Keratinocyte (primary cell): ENCODE measurements at regions not wholly inside any gene's neighbourhood (a gene's known extent, or its start where the extent isn't known, plus 50 kb on each side); places are given as distances from the start of the nearest gene placed in this dataset.

ENCODE experiments used
- DNase-seq: peaks from one replicate; pipeline ENCODE4 v3.0.0-alpha.2; 2011; ENCODE audit warnings: low read depth, missing footprints, low spot score
- FAIRE-seq: peaks from 2 replicates; lab custom pipeline; 2011; peaks lifted over from hg19 to GRCh38; lab: Jason Lieb, UNC
- H2AFZ ChIP-seq: 2 replicates; pipeline ENCODE4 v1.6.0; 2012; ENCODE audit warnings: low read length, control low read depth, inconsistent platforms; ENCODE audit not compliant: control insufficient read depth
- H3K27ac ChIP-seq: 2 replicates; pipeline ENCODE4 v1.5.1; 2011; ENCODE audit warnings: low read length; ENCODE audit not compliant: control insufficient read depth, insufficient read depth
- H3K27me3 ChIP-seq: 3 replicates; pipeline ENCODE4 v1.6.0; 2011; ENCODE audit warnings: low read length; ENCODE audit not compliant: control insufficient read depth, insufficient read depth; ENCODE audit errors: extremely low read depth
- H3K36me3 ChIP-seq, 2 experiments: 2 replicates in 1 of 2; 3 replicates in 1 of 2; pipeline ENCODE4 v1.5.1; 2011; ENCODE audit warnings: low read length in 2 of 2, mild to moderate bottlenecking in 1 of 2; ENCODE audit not compliant: control insufficient read depth in 2 of 2, insufficient read depth in 2 of 2; ENCODE audit errors: extremely low read depth in 1 of 2
- H3K4me1 ChIP-seq: 3 replicates; pipeline ENCODE4 v1.5.1; 2011; ENCODE audit warnings: low read length; ENCODE audit not compliant: control insufficient read depth, insufficient read depth; ENCODE audit errors: extremely low read depth
- H3K4me2 ChIP-seq: 3 replicates; pipeline ENCODE4 v1.6.0; 2011; ENCODE audit warnings: low read depth, low read length; ENCODE audit not compliant: control insufficient read depth, insufficient read depth; ENCODE audit errors: extremely low read depth
- H3K4me3 ChIP-seq, 3 experiments: fragments of 200-600 bp in 1 of 3; sonication (generic) in 1 of 3; 2 replicates in 2 of 3; 3 replicates in 1 of 3; pipeline ENCODE4 v1.5.1; 2011 to 2016; ENCODE audit warnings: low read length in 3 of 3, mild to moderate bottlenecking in 3 of 3, control low read depth in 2 of 3, inconsistent platforms in 1 of 3, low read depth in 1 of 3, mixed read lengths in 1 of 3, mixed run types in 1 of 3, moderate library complexity in 1 of 3; ENCODE audit not compliant: control insufficient read depth in 2 of 3, insufficient read depth in 2 of 3; ENCODE audit errors: extremely low read depth in 1 of 3
- H3K79me2 ChIP-seq: 2 replicates; pipeline ENCODE4 v1.6.0; 2012; ENCODE audit warnings: low read length; ENCODE audit not compliant: control insufficient read depth, insufficient read depth
- H3K9ac ChIP-seq: 3 replicates; pipeline ENCODE4 v1.6.0; 2011; ENCODE audit warnings: low read length; ENCODE audit not compliant: control insufficient read depth, insufficient read depth; ENCODE audit errors: extremely low read depth
- H3K9me1 ChIP-seq: 3 replicates; pipeline ENCODE4 v1.6.0; 2011; ENCODE audit warnings: low read length; ENCODE audit not compliant: control insufficient read depth, insufficient read depth; ENCODE audit errors: extremely low read depth
- H3K9me3 ChIP-seq: 2 replicates; pipeline ENCODE4 v1.5.1; 2012; ENCODE audit warnings: low read depth, low read length; ENCODE audit not compliant: control insufficient read depth
- H4K20me1 ChIP-seq: 3 replicates; pipeline ENCODE4 v1.6.0; 2011; ENCODE audit warnings: low read length; ENCODE audit not compliant: control insufficient read depth, insufficient read depth; ENCODE audit errors: extremely low read depth
- EZH2 ChIP-seq: IDR thresholded peaks from one replicate; pipeline ENCODE4 v1.6.1; 2012; ENCODE audit warnings: inconsistent platforms, mild to moderate bottlenecking, low read length, moderate library complexity
- dilution Hi-C: fragments of 300-500 bp; cut with MboI; formaldehyde crosslinking; loops from one replicate; pipeline ENCODE4 v1.7.0; 2020; ENCODE audit warnings: low sequenced_read_pairs; ENCODE audit not compliant: extremely low pct_ligation_motif_present
- TF ChIP-seq, protein P1 (sequence below), 3 experiments: IDR thresholded peaks in 1 of 3; conservative IDR thresholded peaks in 1 of 3; optimal IDR thresholded peaks in 1 of 3; 2 replicates in 2 of 3; 3 replicates in 1 of 3; pipeline versions ENCODE3 to v1.5.1; 2011; ENCODE audit warnings: low read length in 3 of 3, mild to moderate bottlenecking in 3 of 3, moderate library complexity in 2 of 3, control low read depth in 1 of 3, inconsistent platforms in 1 of 3; ENCODE audit not compliant: insufficient read depth in 2 of 3; ENCODE audit errors: extremely low read depth in 1 of 3

DNA sequence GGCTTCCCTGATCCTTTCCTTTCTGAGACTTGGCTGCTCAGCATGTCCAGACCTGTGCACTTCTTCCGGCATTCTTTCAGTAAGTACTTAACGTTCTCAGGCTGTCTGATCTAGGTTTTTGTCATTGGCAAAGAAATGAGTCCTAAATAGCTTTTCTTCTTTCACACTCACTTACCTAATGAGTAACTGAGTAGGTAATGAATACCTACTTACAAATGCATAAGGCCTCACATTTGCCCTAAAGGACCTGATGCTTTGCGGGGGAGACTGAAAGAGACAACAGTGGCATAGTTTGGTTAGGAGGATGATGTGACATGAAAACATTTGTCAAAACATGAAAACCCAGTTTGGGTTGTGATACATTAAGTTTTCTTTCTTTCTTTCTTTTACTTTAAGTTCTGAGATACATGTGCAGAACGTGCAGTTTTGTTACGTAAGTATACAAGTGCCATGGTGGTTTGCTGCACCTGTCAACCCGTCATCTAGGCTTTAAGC is 516.7 kb upstream of the CFAP20DC start:
- Histone ChIP-seq H3K4me2 (peak overlapping the region; percentile 11), H3K36me3 (no peaks in the 10 kb centered on the region), H3K9ac (no peak overlapping the region), H3K79me2 (no peaks in the 10 kb centered on the region), H2AFZ (no peak overlapping the region), H3K9me3 (no peaks in the 10 kb centered on the region), H3K9me1 (no peaks in the 10 kb centered on the region), H3K4me3 (no peak overlapping the region), H3K4me1 (peaks cover 31% of the 10 kb centered on the region), H3K27me3 (no peaks in the 10 kb centered on the region), H3K27ac (peak overlapping the region; percentile 65), H4K20me1 (no peaks in the 10 kb centered on the region)
- FAIRE-seq: peak; percentile 96
- dilution Hi-C loops: no loop called here
- no peak for TF ChIP-seq EZH2
- TF ChIP-seq, protein P1, sequence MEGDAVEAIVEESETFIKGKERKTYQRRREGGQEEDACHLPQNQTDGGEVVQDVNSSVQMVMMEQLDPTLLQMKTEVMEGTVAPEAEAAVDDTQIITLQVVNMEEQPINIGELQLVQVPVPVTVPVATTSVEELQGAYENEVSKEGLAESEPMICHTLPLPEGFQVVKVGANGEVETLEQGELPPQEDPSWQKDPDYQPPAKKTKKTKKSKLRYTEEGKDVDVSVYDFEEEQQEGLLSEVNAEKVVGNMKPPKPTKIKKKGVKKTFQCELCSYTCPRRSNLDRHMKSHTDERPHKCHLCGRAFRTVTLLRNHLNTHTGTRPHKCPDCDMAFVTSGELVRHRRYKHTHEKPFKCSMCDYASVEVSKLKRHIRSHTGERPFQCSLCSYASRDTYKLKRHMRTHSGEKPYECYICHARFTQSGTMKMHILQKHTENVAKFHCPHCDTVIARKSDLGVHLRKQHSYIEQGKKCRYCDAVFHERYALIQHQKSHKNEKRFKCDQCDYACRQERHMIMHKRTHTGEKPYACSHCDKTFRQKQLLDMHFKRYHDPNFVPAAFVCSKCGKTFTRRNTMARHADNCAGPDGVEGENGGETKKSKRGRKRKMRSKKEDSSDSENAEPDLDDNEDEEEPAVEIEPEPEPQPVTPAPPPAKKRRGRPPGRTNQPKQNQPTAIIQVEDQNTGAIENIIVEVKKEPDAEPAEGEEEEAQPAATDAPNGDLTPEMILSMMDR (optimal IDR thresholded peaks at IDR 0.05 in 1 of 3, IDR thresholded peaks at IDR 0.05 in 1 of 3, conservative IDR thresholded peaks at IDR 0.05 in 1 of 3; ENCODE audit: extremely low read depth in 1 of 3, insufficient read depth in 2 of 3, low read length in 3 of 3): no peak
- peak; percentile 89 for DNase-seq

- no peaks in the 10 kb centered on the region for H3K27me3 ChIP-seq
- no peak for FAIRE-seq
- dilution Hi-C loops: no loop called here
- H2AFZ ChIP-seq: no peak overlapping the region
- no peaks in the 10 kb centered on the region for H3K36me3 ChIP-seq
- H3K9ac ChIP-seq: no peak overlapping the region
- no peak overlapping the region for H3K4me2 ChIP-seq
- no peaks in the 10 kb centered on the region for H3K9me3 ChIP-seq
- H3K27ac ChIP-seq: no peak overlapping the region
- H3K79me2 ChIP-seq: no peaks in the 10 kb centered on the region
- H4K20me1 ChIP-seq: no peaks in the 10 kb centered on the region
- TF ChIP-seq EZH2: no peak
- TF ChIP-seq, protein P1 (optimal IDR thresholded peaks at IDR 0.05 in 1 of 3, IDR thresholded peaks at IDR 0.05 in 1 of 3, conservative IDR thresholded peaks at IDR 0.05 in 1 of 3; ENCODE audit: extremely low read depth in 1 of 3, insufficient read depth in 2 of 3, low read length in 3 of 3): no peak
- no peak overlapping the region for H3K4me3 ChIP-seq
- DNase-seq: no peak
- no peaks in the 10 kb centered on the region for H3K9me1 ChIP-seq
- H3K4me1 ChIP-seq: peaks cover 36% of the 10 kb centered on the region
These were observed 515.3 kb upstream of the CFAP20DC start for GRCh38 chr3:59565125-59565524.
